Neural cell (in vitro differentiated cells): ENCODE measurements at regions not wholly inside any gene's neighbourhood (a gene's known extent, or its start where the extent isn't known, plus 50 kb on each side); places are given as distances from the start of the nearest gene placed in this dataset.

Source experiments
- H2AFZ ChIP-seq: fragments of 200-600, 300-800 bp; sonication (generic), shearing (Covaris generic); 2 replicates; pipeline ENCODE4 v1.6.0; 2014; ENCODE audit warnings: low read depth, mild to moderate bottlenecking, antibody characterized with exemption, low read length, moderate library complexity
- H3F3A ChIP-seq: fragments of 200-600 bp; shearing (Covaris generic); 2 replicates; pipeline ENCODE4 v1.6.1; 2016; ENCODE audit warnings: mild to moderate bottlenecking, moderate library complexity, mixed read lengths, antibody characterized with exemption, low read length; ENCODE audit not compliant: insufficient read depth, poor library complexity, severe bottlenecking
- H3K27ac ChIP-seq: fragments of 200-600, 300-800 bp; sonication (generic), shearing (Covaris generic); 2 replicates; pipeline ENCODE4 v1.5.1; 2014; ENCODE audit warnings: mild to moderate bottlenecking, low read length, moderate library complexity
- H3K27me3 ChIP-seq: fragments of 300-800, 200-600 bp; sonication (generic), shearing (Covaris generic); 2 replicates; pipeline ENCODE4 v1.6.0; 2014; ENCODE audit warnings: mild to moderate bottlenecking, low read depth, low read length, moderate library complexity; ENCODE audit not compliant: insufficient read depth
- H3K36me3 ChIP-seq: fragments of 300-800, 200-600 bp; sonication (generic), shearing (Covaris generic); 2 replicates; pipeline ENCODE4 v1.5.1; 2014; ENCODE audit warnings: mild to moderate bottlenecking, antibody characterized with exemption, low read length, moderate library complexity; ENCODE audit not compliant: insufficient read depth
- H3K4me2 ChIP-seq: fragments of 300-800, 200-600 bp; sonication (generic), shearing (Covaris generic); 2 replicates; pipeline ENCODE4 v1.6.0; 2014; ENCODE audit warnings: mild to moderate bottlenecking, low read length
- H3K4me3 ChIP-seq: fragments of 300-800, 200-600 bp; sonication (generic), shearing (Covaris generic); 2 replicates; pipeline ENCODE4 v1.5.1; 2014; ENCODE audit warnings: mild to moderate bottlenecking, low read length, moderate library complexity
- H3K79me2 ChIP-seq: fragments of 200-600 bp; shearing (Covaris generic); replicated peaks from 2 replicates; pipeline ENCODE4 v1.6.0; 2014; ENCODE audit warnings: mild to moderate bottlenecking, low read length, moderate library complexity; ENCODE audit not compliant: insufficient read depth
- H3K9ac ChIP-seq: fragments of 300-800, 200-600 bp; sonication (generic), shearing (Covaris generic); 2 replicates; pipeline ENCODE4 v1.6.1; 2016; ENCODE audit warnings: mild to moderate bottlenecking, low read length, mixed read lengths
- H3K9me2 ChIP-seq: fragments of 200-600 bp; shearing (Covaris generic); 2 replicates; pipeline ENCODE4 v1.6.1; 2016; ENCODE audit warnings: mild to moderate bottlenecking, low read length, mixed read lengths; ENCODE audit not compliant: insufficient read depth
- H3K9me3 ChIP-seq: fragments of 200-600, 300-800 bp; sonication (generic), shearing (Covaris generic); 2 replicates; pipeline ENCODE4 v1.6.1; 2016; ENCODE audit warnings: mild to moderate bottlenecking, mixed run types, low read length, moderate library complexity, mixed read lengths
- H4K20me1 ChIP-seq: fragments of 200-600 bp; shearing (Covaris generic); 2 replicates; pipeline ENCODE4 v1.6.1; 2016; ENCODE audit warnings: mild to moderate bottlenecking, mixed run types; ENCODE audit not compliant: insufficient read depth
- EP300 ChIP-seq: fragments of 450-650 bp; conservative IDR thresholded peaks from 2 replicates; pipeline ENCODE4 v1.6.1; 2014; ENCODE audit warnings: antibody characterized with exemption, mild to moderate bottlenecking, moderate library complexity; ENCODE audit not compliant: poor library complexity, severe bottlenecking
- MXI1 ChIP-seq: fragments of 450-650 bp; conservative IDR thresholded peaks from 2 replicates; pipeline ENCODE4 v1.6.1; 2014; ENCODE audit warnings: antibody characterized with exemption, mild to moderate bottlenecking; ENCODE audit not compliant: poor library complexity, severe bottlenecking
- POLR2AphosphoS5 ChIP-seq: IDR thresholded peaks from 2 replicates; pipeline ENCODE4 v1.6.1; 2012
- SMC3 ChIP-seq: fragments of 450-650 bp; conservative IDR thresholded peaks from 2 replicates; pipeline ENCODE4 v1.6.1; 2014; ENCODE audit warnings: antibody characterized with exemption, mild to moderate bottlenecking, moderate library complexity; ENCODE audit not compliant: poor library complexity
- TAF1 ChIP-seq: IDR thresholded peaks from 2 replicates; pipeline ENCODE4 v1.6.1; 2012; ENCODE audit warnings: low read depth
- small RNA-seq, 3 experiments: library from RNA; depleted of rRNA; stranded (forward); fragments of <200 nt; gene quantifications; one replicate each; pipeline ENCODE3, GENCODE V24; 2012
- TF ChIP-seq, protein P1 (sequence below): IDR thresholded peaks from 2 replicates; pipeline ENCODE4 v1.6.1; 2012; ENCODE audit warnings: borderline replicate concordance

DNA sequence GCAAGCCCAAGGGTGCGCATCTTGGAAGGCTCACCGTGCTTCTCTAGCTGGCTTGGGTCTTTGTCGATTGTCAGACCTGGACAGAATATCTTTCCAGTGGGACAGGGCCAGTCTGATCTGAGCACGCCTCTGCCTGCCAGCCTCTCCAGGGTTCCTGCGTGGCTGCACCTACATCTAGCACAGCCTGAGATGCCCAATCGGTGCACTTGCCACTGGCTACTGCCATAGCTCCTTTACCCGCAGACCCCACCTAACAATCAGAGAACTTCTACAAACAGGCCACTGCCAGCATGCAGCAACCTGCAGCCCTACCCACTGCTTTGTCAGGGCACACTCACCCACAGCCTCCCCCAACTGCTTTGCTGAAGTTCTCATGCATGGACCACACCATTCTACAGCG, 56.7 kb upstream of the PHACTR3 start:
- Histone ChIP-seq H3K4me3 (no peak overlapping the region), H3F3A (no peaks in the 10 kb centered on the region), H3K9me2 (no peaks in the 10 kb centered on the region), H3K79me2 (no peaks in the 10 kb centered on the region), H2AFZ (no peak overlapping the region), H4K20me1 (no peaks in the 10 kb centered on the region), H3K36me3 (no peaks in the 10 kb centered on the region), H3K9me3 (no peaks in the 10 kb centered on the region), H3K4me2 (no peak overlapping the region), H3K9ac (no peak overlapping the region), H3K27me3 (no peaks in the 10 kb centered on the region), H3K27ac (no peak overlapping the region)
- TF ChIP-seq EP300 (no peak), POLR2AphosphoS5 (no peak), SMC3 (no peak), MXI1 (no peak), TAF1 (no peak)
- TF ChIP-seq, protein P1, sequence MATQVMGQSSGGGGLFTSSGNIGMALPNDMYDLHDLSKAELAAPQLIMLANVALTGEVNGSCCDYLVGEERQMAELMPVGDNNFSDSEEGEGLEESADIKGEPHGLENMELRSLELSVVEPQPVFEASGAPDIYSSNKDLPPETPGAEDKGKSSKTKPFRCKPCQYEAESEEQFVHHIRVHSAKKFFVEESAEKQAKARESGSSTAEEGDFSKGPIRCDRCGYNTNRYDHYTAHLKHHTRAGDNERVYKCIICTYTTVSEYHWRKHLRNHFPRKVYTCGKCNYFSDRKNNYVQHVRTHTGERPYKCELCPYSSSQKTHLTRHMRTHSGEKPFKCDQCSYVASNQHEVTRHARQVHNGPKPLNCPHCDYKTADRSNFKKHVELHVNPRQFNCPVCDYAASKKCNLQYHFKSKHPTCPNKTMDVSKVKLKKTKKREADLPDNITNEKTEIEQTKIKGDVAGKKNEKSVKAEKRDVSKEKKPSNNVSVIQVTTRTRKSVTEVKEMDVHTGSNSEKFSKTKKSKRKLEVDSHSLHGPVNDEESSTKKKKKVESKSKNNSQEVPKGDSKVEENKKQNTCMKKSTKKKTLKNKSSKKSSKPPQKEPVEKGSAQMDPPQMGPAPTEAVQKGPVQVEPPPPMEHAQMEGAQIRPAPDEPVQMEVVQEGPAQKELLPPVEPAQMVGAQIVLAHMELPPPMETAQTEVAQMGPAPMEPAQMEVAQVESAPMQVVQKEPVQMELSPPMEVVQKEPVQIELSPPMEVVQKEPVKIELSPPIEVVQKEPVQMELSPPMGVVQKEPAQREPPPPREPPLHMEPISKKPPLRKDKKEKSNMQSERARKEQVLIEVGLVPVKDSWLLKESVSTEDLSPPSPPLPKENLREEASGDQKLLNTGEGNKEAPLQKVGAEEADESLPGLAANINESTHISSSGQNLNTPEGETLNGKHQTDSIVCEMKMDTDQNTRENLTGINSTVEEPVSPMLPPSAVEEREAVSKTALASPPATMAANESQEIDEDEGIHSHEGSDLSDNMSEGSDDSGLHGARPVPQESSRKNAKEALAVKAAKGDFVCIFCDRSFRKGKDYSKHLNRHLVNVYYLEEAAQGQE: no peak

Small RNA genes lying in the stretch of these regions (small RNA-seq; reads per million reads assigned to genes)
- gene PIEZO1P1: 0 reads per million in 3 experiments
